Lower lobe of right lung (tissue), 2 donors: ENCODE measurements at regions not wholly inside any gene's neighbourhood (a gene's known extent, or its start where the extent isn't known, plus 50 kb on each side); places are given as distances from the start of the nearest gene placed in this dataset.

ENCODE experiments used
- ATAC-seq, 2 donors: fragments of 200-7000 bp; cut with Tn5 transposase; one replicate each; pipeline ENCODE4 v1.9.1; 2020 to 2022; ENCODE audit warnings: mild to moderate bottlenecking in 2 of 2, moderate library complexity in 2 of 2
- DNase-seq: peaks from one replicate; pipeline ENCODE4 v3.0.0-alpha.2; 2020
- H3K27ac ChIP-seq: fragments of 200-600 bp; one replicate; pipeline ENCODE4 v1.8.0; 2022
- H3K27me3 ChIP-seq: fragments of 200-600 bp; one replicate; pipeline ENCODE4 v1.8.0; 2022; ENCODE audit warnings: low read depth
- H3K36me3 ChIP-seq: fragments of 200-600 bp; one replicate; pipeline ENCODE4 v1.8.0; 2022; ENCODE audit warnings: mild to moderate bottlenecking
- H3K4me1 ChIP-seq: fragments of 200-600 bp; one replicate; pipeline ENCODE4 v1.8.0; 2022
- H3K4me3 ChIP-seq: fragments of 200-600 bp; one replicate; pipeline ENCODE4 v1.8.0; 2022; ENCODE audit warnings: mild to moderate bottlenecking
- H3K9me3 ChIP-seq: fragments of 200-600 bp; one replicate; pipeline ENCODE4 v1.8.0; 2022
- CTCF ChIP-seq: fragments of 200-600 bp; IDR thresholded peaks from one replicate; pipeline ENCODE4 v1.8.0; 2022; ENCODE audit warnings: antibody characterized with exemption, mild to moderate bottlenecking
- intact Hi-C: fragments of 100-400 bp; cut with DNase I; formaldehyde crosslinking; loops from one replicate; pipeline ENCODE4 v1.11.0; 2022
- donor health status: DM: no; HTN: yes; CAD: no; lungs with severe emphysema.

- H3K4me1 ChIP-seq = no peaks in the 10 kb centered on the region
- ATAC-seq (no peak), DNase-seq (no peak)
- H3K4me3 ChIP-seq = no peak overlapping the region
- intact Hi-C loops = no loop called here
- H3K9me3 ChIP-seq = no peaks in the 10 kb centered on the region
- H3K36me3 ChIP-seq = no peaks in the 10 kb centered on the region
- no peak for TF ChIP-seq CTCF
- H3K27me3 ChIP-seq = no peaks in the 10 kb centered on the region
- no peak overlapping the region for H3K27ac ChIP-seq
These were observed 208.2 kb downstream of the WDR11 start for GRCh38 chr10:121059351-121059750.

GRCh38 chr10:121062115-121062514 lies 211.0 kb downstream of the WDR11 start:
- Histone ChIP-seq H3K36me3 (no peaks in the 10 kb centered on the region), H3K27me3 (no peaks in the 10 kb centered on the region), H3K9me3 (no peaks in the 10 kb centered on the region), H3K27ac (no peak overlapping the region), H3K4me1 (no peaks in the 10 kb centered on the region), H3K4me3 (no peak overlapping the region)
- intact Hi-C loops = no loop called here
- ATAC-seq = no peak
- no peak for DNase-seq
- TF ChIP-seq CTCF = no peak

DNA sequence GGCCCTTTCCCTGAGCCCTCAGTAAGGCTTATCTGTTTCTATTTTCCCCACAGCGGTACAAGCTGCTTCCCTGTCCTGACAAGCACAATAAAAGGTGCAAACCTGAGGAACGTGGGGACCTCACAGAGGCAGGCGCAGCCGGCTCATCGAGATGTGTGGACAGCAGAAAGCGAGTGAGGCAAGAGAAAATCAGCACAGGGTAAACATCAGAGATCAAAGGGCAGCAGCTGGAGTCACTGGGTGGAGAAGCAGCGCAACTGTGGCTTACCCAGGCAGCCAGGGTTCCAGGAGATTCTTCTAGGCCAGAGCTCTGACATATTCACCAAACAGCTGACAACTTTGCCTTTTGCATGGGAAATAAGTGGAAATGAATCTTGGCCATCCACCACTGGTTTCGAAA lies 212.6 kb downstream of the WDR11 start:
- Histone ChIP-seq H3K4me1 (no peaks in the 10 kb centered on the region), H3K9me3 (no peaks in the 10 kb centered on the region), H3K36me3 (no peaks in the 10 kb centered on the region), H3K4me3 (no peak overlapping the region), H3K27me3 (no peaks in the 10 kb centered on the region), H3K27ac (no peak overlapping the region)
- no peak for DNase-seq
- ATAC-seq = no peak
- no peak for TF ChIP-seq CTCF
- intact Hi-C loops = no loop called here

GRCh38 chr10:121064491-121064890 lies 213.3 kb downstream of the WDR11 start:
- no peaks in the 10 kb centered on the region for H3K27me3 ChIP-seq
- H3K9me3 ChIP-seq = no peaks in the 10 kb centered on the region
- H3K27ac ChIP-seq = no peak overlapping the region
- intact Hi-C loops = no loop called here
- DNase-seq (no peak), ATAC-seq (no peak)
- H3K36me3 ChIP-seq = no peaks in the 10 kb centered on the region
- no peak overlapping the region for H3K4me3 ChIP-seq
- no peaks in the 10 kb centered on the region for H3K4me1 ChIP-seq
- no peak for TF ChIP-seq CTCF

- ATAC-seq = no peak
- TF ChIP-seq CTCF = no peak
These were observed 214.2 kb downstream of the WDR11 start for GRCh38 chr10:121065330-121065729.

More at GRCh38 chr10:121065330-121065729, 214.2 kb downstream of the WDR11 start:
- H3K27me3 ChIP-seq = no peaks in the 10 kb centered on the region
- no peak overlapping the region for H3K4me3 ChIP-seq
- H3K36me3 ChIP-seq = no peaks in the 10 kb centered on the region
- peaks cover 1% of the 10 kb centered on the region for H3K4me1 ChIP-seq
- H3K9me3 ChIP-seq = no peaks in the 10 kb centered on the region
- DNase-seq = no peak
- intact Hi-C loops = no loop called here
- no peak overlapping the region for H3K27ac ChIP-seq
